Upper lobe of left lung (tissue), 6 donors: ENCODE measurements at regions not wholly inside any gene's neighbourhood (a gene's known extent, or its start where the extent isn't known, plus 50 kb on each side); places are given as distances from the start of the nearest gene placed in this dataset.
A peak's percentile ranks its signal among the peaks of the same experiment; 100 is the strongest.

Source experiments
- ATAC-seq, 2 donors: fragments of 200-7000 bp; cut with Tn5 transposase; one replicate each; pipeline ENCODE4 v1.9.1; 2022; ENCODE audit warnings: mild to moderate bottlenecking in 2 of 2, moderate library complexity in 2 of 2; ENCODE audit not compliant: low FRiP score in 2 of 2
- DNase-seq, 2 donors: peaks; one replicate each; pipeline ENCODE4 v3.0.0-alpha.2; 2019 to 2020
- H3K27ac ChIP-seq, 4 donors: fragments of 200-600 bp; sonication (generic); one replicate each; pipeline ENCODE4 v1.5.1; 2016 to 2019
- H3K27me3 ChIP-seq, 4 donors: fragments of 200-600 bp; sonication (generic); one replicate each; pipeline ENCODE4 v1.5.1; 2017 to 2019
- H3K36me3 ChIP-seq, 4 donors: fragments of 200-600 bp; sonication (generic); one replicate each; pipeline ENCODE4 v1.5.1; 2016 to 2019
- H3K4me1 ChIP-seq, 4 donors: fragments of 200-600 bp; sonication (generic); one replicate each; pipeline ENCODE4 v1.5.1; 2018 to 2019
- H3K4me3 ChIP-seq, 4 donors: fragments of 200-600 bp; sonication (generic); one replicate each; pipeline ENCODE4 v1.5.1; 2017 to 2019; ENCODE audit warnings: mild to moderate bottlenecking in 2 of 4, moderate library complexity in 1 of 4
- H3K9me3 ChIP-seq, 4 donors: fragments of 200-600 bp; sonication (generic); one replicate each; pipeline ENCODE4 v1.5.1; 2018 to 2019
- EP300 ChIP-seq, 4 donors: sonication (generic); formaldehyde crosslinking; IDR thresholded peaks; one replicate each; pipeline ENCODE4 v1.5.1; 2017; ENCODE audit warnings: antibody characterized with exemption in 4 of 4, control low read depth in 2 of 4
- POLR2A ChIP-seq, 4 donors: fragments of 450-650 bp; IDR thresholded peaks; one replicate each; pipeline ENCODE4 v1.5.1; 2016 to 2017; ENCODE audit warnings: antibody characterized with exemption in 4 of 4, mild to moderate bottlenecking in 2 of 4
- POLR2AphosphoS5 ChIP-seq, 2 donors: sonication (generic); formaldehyde crosslinking; IDR thresholded peaks; one replicate each; pipeline ENCODE4 v1.5.1; 2017; ENCODE audit warnings: antibody characterized with exemption in 2 of 2
- WGBS, 2 donors: methylation state at CpG; one replicate each; pipeline ENCODE4 v1.1.5; 2017 to 2018; 5-methylcytosine and 5-hydroxymethylcytosine counted together
- TF ChIP-seq, protein P1 (sequence below), 6 experiments: fragments of 450-650 bp in 4 of 6; fragments of 200-600 bp in 2 of 6; sonication (generic) in 2 of 6; IDR thresholded peaks; one replicate each; pipeline ENCODE4 v1.5.1; 2016 to 2019; ENCODE audit warnings: antibody characterized with exemption in 6 of 6
- donor health status: DM: no; HTN: no; CAD: no; lungs with moderate emphysema.
- donor health status: DM: no; HTN: yes; CAD: no; lungs with severe emphysema.

DNA sequence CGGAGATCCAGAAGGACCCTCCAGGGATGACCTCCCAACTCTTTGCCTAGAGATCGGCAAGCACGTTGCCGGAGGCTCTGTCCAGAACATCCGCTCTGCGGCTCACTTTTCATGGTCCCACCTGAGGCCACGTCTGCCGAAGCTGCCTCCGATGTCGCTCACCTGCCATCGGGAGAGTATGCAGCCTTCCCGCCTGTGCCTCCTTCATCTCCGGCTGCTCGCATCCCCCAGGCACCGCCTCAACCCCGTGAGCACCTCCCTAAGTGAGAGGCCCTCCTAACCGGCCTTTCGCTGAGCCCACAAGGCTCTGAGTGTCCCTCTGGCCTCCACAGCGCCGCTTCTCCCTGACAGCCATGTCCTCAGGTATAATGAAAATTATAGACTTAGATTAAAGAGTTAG, 275.1 kb downstream of the EFNB2 start:
- WGBS, 2 donors = 94 to 97% methylated on average over 20 of the region's 20 CpGs
- DNase-seq = peak in 1 of 2 donors; percentile 33

DNA sequence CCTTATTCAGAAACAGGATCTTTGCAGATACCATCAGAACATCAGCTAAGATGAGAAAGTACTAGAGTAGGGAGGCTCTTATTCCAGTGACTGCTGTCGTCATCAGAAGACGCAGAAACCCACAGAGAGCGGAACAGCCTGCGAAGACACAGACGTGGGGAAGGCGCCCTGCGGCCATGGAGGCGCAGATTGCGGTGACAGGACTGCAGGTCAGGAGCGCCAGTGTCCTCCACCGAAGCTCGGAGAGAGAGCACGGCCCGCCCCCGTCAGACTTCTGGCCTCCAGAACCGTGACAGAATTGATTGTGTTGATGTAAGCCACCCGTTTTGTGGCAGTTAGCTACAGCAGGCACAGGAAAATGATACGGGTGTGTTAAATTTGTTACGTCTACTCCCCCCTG, 275.5 kb downstream of the EFNB2 start:
- Histone ChIP-seq H3K4me1 (no peaks in the 10 kb centered on the region), H3K27me3 (no peaks in the 10 kb centered on the region), H3K27ac (no peak overlapping the region), H3K9me3 (peaks cover 0 to 16% (median 3%) of the 10 kb centered on the region in 4 donors), H3K36me3 (no peaks in the 10 kb centered on the region), H3K4me3 (no peak overlapping the region)
- TF ChIP-seq POLR2A (IDR thresholded peaks at IDR 0.05) (no peak), EP300 (IDR thresholded peaks at IDR 0.05) (no peak), POLR2AphosphoS5 (IDR thresholded peaks at IDR 0.05) (no peak)
- TF ChIP-seq, protein P1, sequence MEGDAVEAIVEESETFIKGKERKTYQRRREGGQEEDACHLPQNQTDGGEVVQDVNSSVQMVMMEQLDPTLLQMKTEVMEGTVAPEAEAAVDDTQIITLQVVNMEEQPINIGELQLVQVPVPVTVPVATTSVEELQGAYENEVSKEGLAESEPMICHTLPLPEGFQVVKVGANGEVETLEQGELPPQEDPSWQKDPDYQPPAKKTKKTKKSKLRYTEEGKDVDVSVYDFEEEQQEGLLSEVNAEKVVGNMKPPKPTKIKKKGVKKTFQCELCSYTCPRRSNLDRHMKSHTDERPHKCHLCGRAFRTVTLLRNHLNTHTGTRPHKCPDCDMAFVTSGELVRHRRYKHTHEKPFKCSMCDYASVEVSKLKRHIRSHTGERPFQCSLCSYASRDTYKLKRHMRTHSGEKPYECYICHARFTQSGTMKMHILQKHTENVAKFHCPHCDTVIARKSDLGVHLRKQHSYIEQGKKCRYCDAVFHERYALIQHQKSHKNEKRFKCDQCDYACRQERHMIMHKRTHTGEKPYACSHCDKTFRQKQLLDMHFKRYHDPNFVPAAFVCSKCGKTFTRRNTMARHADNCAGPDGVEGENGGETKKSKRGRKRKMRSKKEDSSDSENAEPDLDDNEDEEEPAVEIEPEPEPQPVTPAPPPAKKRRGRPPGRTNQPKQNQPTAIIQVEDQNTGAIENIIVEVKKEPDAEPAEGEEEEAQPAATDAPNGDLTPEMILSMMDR (IDR thresholded peaks at IDR 0.05) = no peak
- WGBS, 2 donors = 95% methylated on average over 15 to 19 of the region's 19 CpGs
- ATAC-seq (no peak), DNase-seq (peak in 1 of 2 donors; percentile 49)

More for the DNA sequence above, 275.1 kb downstream of the EFNB2 start:
- Histone ChIP-seq H3K27me3 (no peaks in the 10 kb centered on the region), H3K27ac (no peak overlapping the region), H3K36me3 (no peaks in the 10 kb centered on the region), H3K9me3 (peaks cover 0 to 16% (median 3%) of the 10 kb centered on the region in 4 donors), H3K4me1 (no peaks in the 10 kb centered on the region), H3K4me3 (no peak overlapping the region)
- no peak for TF ChIP-seq POLR2AphosphoS5 (IDR thresholded peaks at IDR 0.05)
- TF ChIP-seq POLR2A (IDR thresholded peaks at IDR 0.05) = no peak
- TF ChIP-seq EP300 (IDR thresholded peaks at IDR 0.05) = no peak
- TF ChIP-seq, protein P1 (IDR thresholded peaks at IDR 0.05) = no peak
- ATAC-seq = no peak

DNA sequence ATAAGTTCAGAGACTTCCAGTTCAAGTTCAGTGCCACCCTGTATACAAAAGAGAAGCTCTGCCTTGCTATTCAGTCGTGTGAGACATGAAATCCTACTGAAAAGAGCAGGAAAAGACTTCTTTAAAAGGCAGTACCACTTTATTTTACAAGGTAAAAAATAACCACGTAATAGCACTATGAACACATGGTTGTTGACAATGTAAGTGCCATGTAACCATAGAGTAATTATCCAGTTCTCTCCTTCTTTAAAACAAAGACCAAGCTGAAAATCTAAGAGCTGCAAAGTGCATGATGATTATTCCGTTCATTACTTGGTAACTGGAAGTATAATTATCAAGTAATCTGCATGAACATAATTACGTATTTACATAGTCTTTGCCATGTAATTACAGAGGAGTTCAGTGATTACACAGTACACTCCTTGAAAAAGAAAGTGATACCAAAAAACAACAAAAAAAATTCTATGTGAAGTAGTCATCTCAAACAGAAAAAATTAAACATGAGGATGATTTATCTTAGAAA, 288.7 kb downstream of the EFNB2 start:
- TF ChIP-seq POLR2AphosphoS5 (IDR thresholded peaks at IDR 0.05) = no peak
- no peak for TF ChIP-seq POLR2A (IDR thresholded peaks at IDR 0.05)

DNA sequence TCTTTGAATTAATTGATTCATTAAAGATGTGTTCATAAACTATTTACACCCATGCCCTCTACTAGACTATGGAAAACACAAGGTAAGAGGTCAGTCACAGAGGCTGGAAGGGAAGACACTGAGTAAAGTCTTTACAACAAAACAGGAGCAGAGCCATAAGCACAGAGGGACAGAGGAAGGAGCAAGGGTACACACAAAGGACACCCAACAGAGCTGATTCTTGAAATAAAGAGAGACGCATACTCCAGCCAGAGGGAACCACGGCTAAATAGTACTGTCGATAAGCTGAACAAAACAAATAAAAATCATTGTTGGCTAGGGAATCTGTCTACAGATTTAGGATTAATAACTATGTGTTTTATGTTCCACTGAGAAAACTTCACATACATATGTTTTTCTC, 289.2 kb downstream of the EFNB2 start:
- Histone ChIP-seq H3K27ac (no peak overlapping the region), H3K4me3 (no peak overlapping the region), H3K4me1 (no peaks in the 10 kb centered on the region), H3K36me3 (no peaks in the 10 kb centered on the region), H3K27me3 (no peaks in the 10 kb centered on the region), H3K9me3 (no peaks in the 10 kb centered on the region)
- 86 to 88% methylated on average over 3 of the region's 3 CpGs for WGBS, 2 donors
- ATAC-seq = no peak
- no peak for DNase-seq
- TF ChIP-seq EP300 (IDR thresholded peaks at IDR 0.05) (no peak), POLR2A (IDR thresholded peaks at IDR 0.05) (no peak), POLR2AphosphoS5 (IDR thresholded peaks at IDR 0.05) (no peak)
- TF ChIP-seq, protein P1 (IDR thresholded peaks at IDR 0.05) = no peak

More for the DNA sequence above, 288.7 kb downstream of the EFNB2 start:
- H3K9me3 ChIP-seq = no peaks in the 10 kb centered on the region
- H3K36me3 ChIP-seq = no peaks in the 10 kb centered on the region
- H3K27me3 ChIP-seq = no peaks in the 10 kb centered on the region
- H3K27ac ChIP-seq = no peak overlapping the region
- ATAC-seq (no peak), DNase-seq (no peak)
- WGBS, 2 donors = 44 to 55% methylated on average over 4 of the region's 4 CpGs
- H3K4me3 ChIP-seq = no peak overlapping the region
- H3K4me1 ChIP-seq = no peaks in the 10 kb centered on the region

DNA sequence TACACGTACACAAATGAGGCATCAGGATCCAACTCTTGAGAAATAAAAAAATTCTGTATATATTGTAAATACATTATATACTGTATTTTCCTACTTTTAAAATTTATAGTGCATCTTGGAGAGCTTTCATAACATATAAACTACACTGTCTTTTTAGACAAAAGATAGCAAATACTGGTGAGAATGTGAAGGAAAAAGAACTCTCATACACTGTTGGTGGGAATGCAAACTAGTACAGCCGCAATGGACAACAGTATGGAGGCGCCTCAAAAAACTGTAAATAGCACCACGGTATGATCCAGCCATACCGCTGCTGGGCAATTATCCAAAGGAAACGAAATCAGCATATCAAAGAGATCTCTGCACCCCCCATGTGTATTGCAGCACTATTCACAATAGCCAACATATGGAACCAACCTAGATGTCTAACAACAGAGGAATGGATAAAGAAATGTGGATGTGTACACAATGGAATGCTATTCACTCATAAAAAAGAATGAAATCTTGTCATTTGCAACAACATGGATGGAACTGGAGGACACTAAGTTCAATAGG, 292.4 kb downstream of the EFNB2 start:
- ATAC-seq = no peak
- TF ChIP-seq POLR2A (IDR thresholded peaks at IDR 0.05) (no peak), POLR2AphosphoS5 (IDR thresholded peaks at IDR 0.05) (no peak), EP300 (IDR thresholded peaks at IDR 0.05) (no peak)
- TF ChIP-seq, protein P1 (IDR thresholded peaks at IDR 0.05) = no peak
- WGBS, 2 donors = 83 to 86% methylated on average over 6 of the region's 6 CpGs

More for the DNA sequence above, 292.4 kb downstream of the EFNB2 start:
- H3K4me3 ChIP-seq = no peak overlapping the region
- H3K9me3 ChIP-seq = no peaks in the 10 kb centered on the region
- H3K27me3 ChIP-seq = no peaks in the 10 kb centered on the region
- no peak overlapping the region for H3K27ac ChIP-seq
- H3K4me1 ChIP-seq = no peaks in the 10 kb centered on the region
- no peaks in the 10 kb centered on the region for H3K36me3 ChIP-seq
- no peak for DNase-seq
